GM21526 (cell line): ENCODE measurements at regions not wholly inside any gene's neighbourhood (a gene's known extent, or its start where the extent isn't known, plus 50 kb on each side); places are given as distances from the start of the nearest gene placed in this dataset.

Experiments used
- ATAC-seq: cut with Tn5 transposase; IDR thresholded peaks from one replicate; pipeline ENCODE4 v1.9.1; 2021; ENCODE audit warnings: moderate library complexity; ENCODE audit not compliant: unreplicated experiment, low FRiP score

- no peak for ATAC-seq
These were observed 255.6 kb downstream of the PREX1 start for GRCh38 chr20:48571949-48572847.

DNA sequence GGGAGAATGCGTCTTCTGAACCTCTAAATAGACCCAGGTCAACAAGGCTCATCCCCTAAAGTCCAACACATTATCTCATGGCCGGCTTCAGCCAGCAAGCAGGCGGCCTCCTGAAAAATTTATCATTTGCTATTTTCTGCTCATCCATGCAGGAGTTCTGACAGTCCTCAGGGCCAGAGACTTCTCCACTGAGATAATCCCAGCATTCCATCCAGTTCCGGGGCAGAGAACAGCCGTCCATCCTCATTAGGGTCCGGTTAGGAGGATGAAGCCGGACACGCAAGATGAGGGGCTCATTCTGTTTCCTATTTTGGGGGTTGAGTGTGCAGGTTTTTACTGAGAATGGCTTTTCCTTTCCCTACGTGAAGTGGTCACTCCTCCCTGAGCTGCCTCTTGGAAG, 258.1 kb downstream of the PREX1 start:
- no peak for ATAC-seq

GRCh38 chr20:48568520-48568919, 259.3 kb downstream of the PREX1 start:
- ATAC-seq, result no peak

GRCh38 chr20:48567145-48567544, 260.7 kb downstream of the PREX1 start:
- no peak for ATAC-seq

DNA sequence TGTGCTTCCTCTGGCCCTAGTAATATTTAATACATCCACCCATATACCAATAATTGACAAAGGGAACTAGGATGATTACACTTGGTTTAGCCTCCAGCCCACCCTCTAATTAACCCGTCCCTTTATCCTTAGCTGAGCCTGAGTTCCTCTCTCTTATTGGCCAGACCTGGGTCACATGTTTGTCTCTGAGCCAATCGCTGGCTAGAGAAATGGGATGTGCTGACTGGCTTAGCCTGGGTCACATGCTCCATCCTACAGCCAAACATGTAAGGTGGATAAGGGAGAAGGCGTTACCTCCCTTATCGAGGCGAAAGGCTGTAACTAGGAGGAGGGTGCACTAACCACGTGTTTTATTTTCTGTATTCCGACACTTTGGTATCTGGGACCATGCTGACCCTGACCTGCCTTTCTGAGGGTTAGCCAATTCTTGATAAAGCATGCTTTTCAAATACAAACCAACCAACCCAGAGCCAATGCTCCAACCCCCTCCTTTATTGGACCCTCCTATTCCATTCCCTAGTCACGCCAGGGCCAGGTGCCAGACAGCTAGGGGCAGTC, 262.7 kb downstream of the PREX1 start:
- no peak for ATAC-seq

DNA sequence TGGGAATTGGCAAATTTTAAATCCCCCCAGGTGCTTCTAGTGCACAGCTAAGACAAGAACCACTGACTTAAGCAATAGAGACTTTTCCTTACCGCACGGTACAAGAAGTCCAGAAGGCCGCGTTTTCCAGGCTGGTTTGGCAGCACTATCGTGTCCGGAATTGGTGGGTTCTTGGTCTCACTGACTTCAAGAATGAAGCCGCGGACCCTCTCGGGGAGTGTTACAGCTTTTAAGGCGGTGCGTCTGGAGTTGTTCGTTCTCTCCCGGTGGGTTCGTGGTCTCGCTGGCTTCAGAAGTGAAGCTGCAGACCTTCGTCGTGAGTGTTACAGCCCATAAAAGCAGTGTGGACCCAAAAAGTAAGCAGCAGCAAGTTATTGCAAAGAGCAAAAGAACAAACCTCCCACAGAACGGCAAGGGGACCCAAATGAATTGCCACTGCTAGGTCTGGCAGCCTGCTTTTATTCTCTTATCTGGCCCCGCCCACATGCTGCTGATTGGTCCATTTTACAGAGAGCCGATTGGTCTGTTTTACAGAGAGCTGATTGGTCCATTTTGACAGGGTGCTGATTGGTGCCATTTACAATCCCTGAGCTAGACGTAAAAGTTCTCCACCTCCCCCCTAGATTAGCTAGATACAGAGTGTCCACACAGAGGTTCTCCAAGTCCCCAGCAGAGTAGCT, 264.5 kb downstream of the PREX1 start:
- ATAC-seq, result no peak

DNA sequence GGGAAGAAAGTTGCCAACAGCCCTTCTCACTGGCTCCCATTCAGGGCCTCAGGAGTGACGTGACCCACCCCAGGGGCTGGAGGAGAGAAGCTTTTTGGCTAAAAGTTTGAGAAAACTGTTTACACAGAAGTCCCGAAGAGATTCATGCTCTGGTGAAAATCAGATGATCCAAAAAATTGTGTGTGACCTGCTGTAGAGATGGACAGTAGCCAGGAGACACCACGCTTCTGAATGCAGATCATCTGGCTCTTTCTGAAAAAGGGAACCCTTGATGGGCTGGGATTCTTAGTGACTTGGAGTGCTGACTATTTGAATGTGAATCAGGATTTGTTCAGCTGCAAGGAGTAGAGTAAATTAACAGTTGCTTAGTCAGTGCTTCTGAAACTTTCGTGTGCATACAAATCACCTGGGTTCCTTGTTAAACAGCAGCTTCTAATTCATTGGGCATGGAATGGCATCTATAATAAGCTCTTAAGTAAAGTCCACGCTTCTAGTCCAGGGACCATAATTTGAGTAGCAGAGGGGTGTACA, 265.1 kb downstream of the PREX1 start:
- ATAC-seq, result no peak

GRCh38 chr20:48558906-48559305, 268.9 kb downstream of the PREX1 start:
- ATAC-seq, result no peak

DNA sequence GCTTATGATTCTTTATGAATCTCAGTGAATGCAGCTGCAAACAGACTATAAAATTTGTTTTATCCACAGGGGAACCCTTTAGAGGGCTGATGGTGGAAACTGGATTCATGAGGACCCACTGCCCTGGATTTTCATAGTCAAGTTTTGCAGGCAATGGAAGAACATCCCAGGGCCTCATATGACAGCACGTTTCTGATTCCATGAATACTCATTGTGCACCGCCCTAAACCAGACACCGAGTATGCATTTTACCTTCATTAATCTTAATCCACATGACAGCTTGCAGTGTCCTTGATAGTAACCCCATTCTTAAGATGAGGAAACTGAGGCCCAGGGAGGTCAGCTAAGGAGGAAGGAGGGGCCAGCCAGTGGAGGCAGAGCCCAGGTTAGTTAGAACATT, 270.4 kb downstream of the PREX1 start:
- no peak for ATAC-seq

- no peak for ATAC-seq
These were observed 270.8 kb downstream of the PREX1 start for GRCh38 chr20:48556956-48557355.

GRCh38 chr20:48552550-48552949, 275.2 kb downstream of the PREX1 start:
- ATAC-seq, result no peak

- ATAC-seq, result no peak
These were observed 277.0 kb downstream of the PREX1 start for GRCh38 chr20:48550814-48551213.

- no peak for ATAC-seq
These were observed 280.1 kb downstream of the PREX1 start for GRCh38 chr20:48547664-48548063.

DNA sequence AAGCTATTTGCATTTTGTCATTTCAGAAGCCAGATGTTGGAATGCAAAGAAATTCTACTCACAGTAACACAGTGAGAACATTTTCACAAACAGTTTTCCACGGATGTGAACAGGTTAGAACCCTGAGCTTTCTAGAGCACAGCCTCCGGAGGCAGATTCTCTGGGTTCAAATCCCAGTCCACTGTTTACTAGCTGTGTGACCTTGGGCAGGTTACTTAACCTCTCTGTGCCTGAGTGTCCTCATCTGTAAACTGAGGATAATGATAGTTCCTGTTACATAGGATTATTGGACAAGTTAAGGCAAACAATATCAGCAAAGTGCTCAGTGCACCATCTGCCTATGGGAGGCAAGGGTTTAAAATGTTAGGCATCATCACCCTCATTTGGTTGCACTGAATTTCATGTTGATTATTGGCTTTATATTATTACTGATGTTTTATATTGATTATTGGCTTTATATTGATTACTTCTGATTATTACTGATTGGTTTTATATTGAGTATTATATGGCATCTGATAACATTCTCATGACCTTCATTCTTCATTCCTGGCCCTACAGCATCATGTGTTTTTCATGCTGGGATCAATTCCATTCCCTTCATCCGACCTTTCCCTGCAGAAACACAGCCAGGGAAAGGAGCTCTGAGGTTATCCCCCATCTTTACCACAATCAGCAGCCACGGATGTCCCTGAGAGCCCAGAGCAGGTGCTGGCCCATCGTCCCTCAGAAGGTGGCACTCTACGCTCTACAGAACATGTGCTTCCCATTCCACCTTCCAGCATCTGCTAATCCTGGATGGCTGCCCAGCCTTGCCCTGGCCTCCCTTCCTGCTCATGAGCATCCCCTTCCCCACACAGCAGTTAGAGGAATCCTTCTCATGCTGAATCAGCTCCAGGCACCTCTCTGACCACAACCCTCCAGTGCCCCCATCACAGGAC, 283.1 kb downstream of the PREX1 start:
- no peak for ATAC-seq

DNA sequence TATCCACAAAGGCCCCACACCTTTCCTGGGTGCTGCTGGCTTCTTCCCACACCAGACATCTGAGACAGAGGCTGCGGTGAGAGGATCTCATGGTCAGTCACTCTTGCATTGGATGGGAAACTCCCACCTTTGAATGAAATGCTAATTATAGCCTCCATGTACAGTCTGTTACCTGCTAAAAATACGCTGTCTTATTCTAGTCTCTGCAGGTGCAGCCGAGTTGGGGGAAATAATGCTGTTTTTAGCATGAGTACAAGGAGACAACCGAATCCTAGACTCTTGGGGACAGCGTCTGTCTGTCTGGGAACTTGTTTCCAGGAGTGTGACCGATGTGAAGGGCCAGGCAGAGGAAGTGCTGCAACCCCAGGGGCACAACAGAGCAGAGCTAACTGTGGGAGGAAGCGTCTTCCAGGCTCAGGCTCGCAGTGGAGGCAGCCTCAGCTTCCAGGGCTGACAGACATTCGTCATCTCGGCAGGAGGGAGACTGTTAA, 286.2 kb downstream of the PREX1 start:
- ATAC-seq, result no peak

GRCh38 chr20:48538856-48539255, 288.9 kb downstream of the PREX1 start:
- no peak for ATAC-seq

DNA sequence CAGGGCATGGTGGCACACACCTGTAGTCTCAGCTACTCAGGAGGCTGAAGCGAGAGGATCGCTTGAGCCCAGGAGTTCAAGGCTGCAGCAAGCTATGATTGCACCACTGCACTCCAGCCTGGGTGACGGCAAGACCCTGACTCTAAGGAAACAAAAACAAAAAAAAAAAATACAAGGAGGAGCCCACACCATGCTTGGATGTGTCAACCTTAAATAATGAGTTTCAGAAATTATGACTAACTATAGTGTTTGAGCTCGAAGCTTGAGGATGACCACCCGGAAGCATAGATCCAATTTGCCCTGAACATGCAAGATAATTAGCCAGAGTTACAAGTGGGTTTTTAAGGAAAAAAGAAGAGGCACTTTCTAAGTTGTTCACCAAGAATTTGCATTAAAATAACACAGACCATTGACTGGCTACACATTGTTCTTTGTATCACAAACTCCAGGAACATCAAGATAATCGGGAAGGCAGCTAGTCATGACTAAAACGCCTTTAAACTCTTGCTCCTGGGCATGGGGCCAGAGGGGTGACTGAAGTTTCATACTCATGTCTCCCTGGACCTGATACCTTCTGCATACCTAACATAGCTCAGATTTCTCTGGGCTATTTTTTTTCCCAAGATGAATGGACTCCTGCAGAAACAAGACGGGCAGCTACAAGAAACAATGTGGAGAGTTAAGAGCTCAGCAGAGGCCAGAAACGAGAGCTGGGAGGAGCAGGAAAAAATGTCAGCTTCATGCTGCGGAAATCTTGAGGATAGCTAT, 289.6 kb downstream of the PREX1 start:
- ATAC-seq, result no peak

- ATAC-seq, result no peak
These were observed 291.6 kb downstream of the PREX1 start for GRCh38 chr20:48536206-48536605.

GRCh38 chr20:48535556-48535955, 292.2 kb downstream of the PREX1 start:
- no peak for ATAC-seq
